ENCODE measurements at regions not wholly inside any gene's neighbourhood (a gene's known extent, or its start where the extent isn't known, plus 50 kb on each side); places are given as distances from the start of the nearest gene placed in this dataset.

GRCh38 chr7:25759286-25759685 lies 392.7 kb upstream of the NFE2L3 start:
- peak; percentile 83 for DNase-seq

GRCh38 chr7:25759748-25760147 lies 392.2 kb upstream of the NFE2L3 start:
- peak; percentile 71 for DNase-seq

GRCh38 chr7:25762511-25763462 lies 389.2 kb upstream of the NFE2L3 start:
- DNase-seq: peak; percentile 43

GRCh38 chr7:25763463-25763860 lies 388.5 kb upstream of the NFE2L3 start:
- DNase-seq: no peak

- DNase-seq: no peak
Observed at GRCh38 chr7:25765110-25765655, 386.8 kb upstream of the NFE2L3 start.

GRCh38 chr7:25770235-25770634 lies 381.8 kb upstream of the NFE2L3 start:
- DNase-seq: no peak

GRCh38 chr7:25770670-25771069 lies 381.3 kb upstream of the NFE2L3 start:
- no peak for DNase-seq

GRCh38 chr7:25771491-25771890 lies 380.5 kb upstream of the NFE2L3 start:
- DNase-seq: no peak

- DNase-seq: no peak
Observed at GRCh38 chr7:25772802-25773201, 379.2 kb upstream of the NFE2L3 start.

- no peak for DNase-seq
Observed at GRCh38 chr7:25774675-25775074, 377.3 kb upstream of the NFE2L3 start.

- DNase-seq: no peak
Observed at GRCh38 chr7:25775570-25775969, 376.4 kb upstream of the NFE2L3 start.

- no peak for DNase-seq
Observed at GRCh38 chr7:25775999-25776743, 375.8 kb upstream of the NFE2L3 start.

GRCh38 chr7:25776744-25777123 lies 375.3 kb upstream of the NFE2L3 start:
- no peak for DNase-seq

GRCh38 chr7:25777969-25778708 lies 373.9 kb upstream of the NFE2L3 start:
- peak; percentile 38 for DNase-seq

GRCh38 chr7:25779002-25779546 lies 372.9 kb upstream of the NFE2L3 start:
- no peak for DNase-seq

- peak; percentile 3 for DNase-seq
Observed at GRCh38 chr7:25780904-25781303, 371.1 kb upstream of the NFE2L3 start.

GRCh38 chr7:25781704-25782103 lies 370.3 kb upstream of the NFE2L3 start:
- no peak for DNase-seq

GRCh38 chr7:25786936-25787335 lies 365.1 kb upstream of the NFE2L3 start:
- DNase-seq: no peak

GRCh38 chr7:25787336-25787735 lies 364.7 kb upstream of the NFE2L3 start:
- no peak for DNase-seq

GRCh38 chr7:25788371-25788770 lies 363.6 kb upstream of the NFE2L3 start:
- no peak for DNase-seq

GRCh38 chr7:25788961-25789620 lies 362.9 kb upstream of the NFE2L3 start:
- no peak for DNase-seq
